Gastrocnemius medialis (tissue), 4 donors: ENCODE measurements at regions not wholly inside any gene's neighbourhood (a gene's known extent, or its start where the extent isn't known, plus 50 kb on each side); places are given as distances from the start of the nearest gene placed in this dataset.

ENCODE experiments used
- ATAC-seq, 2 donors: fragments of 150-250 bp; one replicate each; pipeline ENCODE4 v1.9.1; 2016
- DNase-seq, 2 donors: peaks; one replicate each; pipeline ENCODE4 v3.0.0-alpha.2; 2019
- H3K27ac ChIP-seq, 4 donors: fragments of 200-600 bp; sonication (generic); 1 replicate in 1 of 4; 2 replicates in 3 of 4; pipeline ENCODE4 v1.5.1; 2016 to 2018; ENCODE audit warnings: mild to moderate bottlenecking in 2 of 4, moderate library complexity in 1 of 4
- H3K27me3 ChIP-seq, 3 donors: fragments of 200-600 bp; sonication (generic) in 2 of 3; 1 replicate in 1 of 3; 2 replicates in 2 of 3; pipeline versions ENCODE4 v1.5.1 to v1.6.0; 2016 to 2019; ENCODE audit warnings: mild to moderate bottlenecking in 1 of 3, moderate library complexity in 1 of 3
- H3K36me3 ChIP-seq, 2 donors: fragments of 200-600 bp; sonication (generic) in 1 of 2; one replicate each; pipeline ENCODE4 v1.5.1; 2017 to 2018
- H3K4me1 ChIP-seq, 2 donors: fragments of 200-600 bp; sonication (generic) in 1 of 2; one replicate each; pipeline ENCODE4 v1.5.1; 2016 to 2017; ENCODE audit warnings: mild to moderate bottlenecking in 2 of 2
- H3K4me3 ChIP-seq, 4 donors: fragments of 200-600 bp; sonication (generic) in 3 of 4; 1 replicate in 1 of 4; 2 replicates in 3 of 4; pipeline ENCODE4 v1.5.1; 2016 to 2019; ENCODE audit warnings: mild to moderate bottlenecking in 2 of 4
- H3K9me3 ChIP-seq, 3 donors: fragments of 200-600 bp; sonication (generic) in 2 of 3; 1 replicate in 1 of 3; 2 replicates in 2 of 3; pipeline ENCODE4 v1.5.1; 2016 to 2019
- POLR2A ChIP-seq, 2 donors: fragments of 450-650 bp; IDR thresholded peaks; one replicate each; pipeline ENCODE4 v1.6.1; 2017; ENCODE audit warnings: antibody characterized with exemption in 2 of 2, mild to moderate bottlenecking in 2 of 2, moderate library complexity in 2 of 2
- in situ Hi-C, 4 donors: fragments of 200-750 bp; cut with MboI; loops; one replicate each; pipeline versions ENCODE4 v1.15.0 to v1.8.0; 2017; ENCODE audit warnings: low sequenced_read_pairs in 4 of 4
- intact Hi-C: fragments of 100-400 bp; cut with DNase I; formaldehyde crosslinking; loops from one replicate; pipeline ENCODE4 v1.15.1; 2023; ENCODE audit warnings: low total_unique reads
- TF ChIP-seq, protein P1 (sequence below), 5 experiments: fragments of 450-650 bp in 3 of 5; fragments of 200-600 bp in 2 of 5; sonication (generic) in 2 of 5; IDR thresholded peaks in 4 of 5; conservative IDR thresholded peaks in 1 of 5; 1 replicate in 4 of 5; 2 replicates in 1 of 5; pipeline ENCODE4 v1.5.1; 2016 to 2019; ENCODE audit warnings: antibody characterized with exemption in 5 of 5, mild to moderate bottlenecking in 3 of 5, moderate library complexity in 3 of 5

- intact Hi-C loops, result no loop called here
- no peaks in the 10 kb centered on the region for H3K9me3 ChIP-seq
Observed at GRCh38 chr13:83796364-83796763, 85.9 kb downstream of the SLITRK1 start.

GRCh38 chr13:83794583-83794982 is 87.7 kb downstream of the SLITRK1 start:
- H3K27me3 ChIP-seq, result no peaks in the 10 kb centered on the region
- H3K4me1 ChIP-seq, result no peaks in the 10 kb centered on the region
- no peak for ATAC-seq
- intact Hi-C loops (no loop called here), in situ Hi-C loops (no loop called here)
- no peak overlapping the region for H3K27ac ChIP-seq
- no peak for TF ChIP-seq POLR2A (IDR thresholded peaks at IDR 0.05)
- TF ChIP-seq, protein P1, sequence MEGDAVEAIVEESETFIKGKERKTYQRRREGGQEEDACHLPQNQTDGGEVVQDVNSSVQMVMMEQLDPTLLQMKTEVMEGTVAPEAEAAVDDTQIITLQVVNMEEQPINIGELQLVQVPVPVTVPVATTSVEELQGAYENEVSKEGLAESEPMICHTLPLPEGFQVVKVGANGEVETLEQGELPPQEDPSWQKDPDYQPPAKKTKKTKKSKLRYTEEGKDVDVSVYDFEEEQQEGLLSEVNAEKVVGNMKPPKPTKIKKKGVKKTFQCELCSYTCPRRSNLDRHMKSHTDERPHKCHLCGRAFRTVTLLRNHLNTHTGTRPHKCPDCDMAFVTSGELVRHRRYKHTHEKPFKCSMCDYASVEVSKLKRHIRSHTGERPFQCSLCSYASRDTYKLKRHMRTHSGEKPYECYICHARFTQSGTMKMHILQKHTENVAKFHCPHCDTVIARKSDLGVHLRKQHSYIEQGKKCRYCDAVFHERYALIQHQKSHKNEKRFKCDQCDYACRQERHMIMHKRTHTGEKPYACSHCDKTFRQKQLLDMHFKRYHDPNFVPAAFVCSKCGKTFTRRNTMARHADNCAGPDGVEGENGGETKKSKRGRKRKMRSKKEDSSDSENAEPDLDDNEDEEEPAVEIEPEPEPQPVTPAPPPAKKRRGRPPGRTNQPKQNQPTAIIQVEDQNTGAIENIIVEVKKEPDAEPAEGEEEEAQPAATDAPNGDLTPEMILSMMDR (IDR thresholded peaks at IDR 0.05 in 4 of 5, conservative IDR thresholded peaks at IDR 0.05 in 1 of 5), result no peak
- DNase-seq, result no peak
- no peak overlapping the region for H3K4me3 ChIP-seq
- no peaks in the 10 kb centered on the region for H3K36me3 ChIP-seq
- no peaks in the 10 kb centered on the region for H3K9me3 ChIP-seq

More at GRCh38 chr13:83796364-83796763, 85.9 kb downstream of the SLITRK1 start:
- in situ Hi-C loops, result no loop called here
- Histone ChIP-seq H3K27me3 (no peaks in the 10 kb centered on the region), H3K4me1 (no peaks in the 10 kb centered on the region), H3K4me3 (no peak overlapping the region), H3K36me3 (no peaks in the 10 kb centered on the region), H3K27ac (no peak overlapping the region)
- ATAC-seq, result no peak
- no peak for DNase-seq
- no peak for TF ChIP-seq POLR2A (IDR thresholded peaks at IDR 0.05)
- TF ChIP-seq, protein P1 (IDR thresholded peaks at IDR 0.05 in 4 of 5, conservative IDR thresholded peaks at IDR 0.05 in 1 of 5), result no peak

DNA sequence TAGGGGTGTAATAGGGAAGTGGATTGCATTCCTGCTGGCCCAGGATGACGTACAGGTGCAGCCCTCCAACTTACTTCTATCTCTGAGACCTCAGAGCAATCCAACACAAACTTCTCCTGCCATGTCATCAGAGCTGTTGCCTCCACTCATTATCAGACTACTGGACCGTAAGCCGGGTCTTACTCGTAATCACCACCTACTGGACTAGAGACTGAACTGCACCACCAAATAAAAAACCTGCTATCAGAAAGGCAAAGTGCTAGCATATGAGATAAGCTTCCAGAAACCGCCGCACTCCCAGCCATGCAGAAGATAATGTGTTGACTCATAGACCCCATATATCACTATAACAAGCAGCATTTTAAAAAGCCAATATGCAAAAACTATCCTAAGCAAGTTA is 102.0 kb downstream of the SLITRK1 start:
- Histone ChIP-seq H3K36me3 (no peaks in the 10 kb centered on the region), H3K9me3 (no peaks in the 10 kb centered on the region), H3K4me3 (no peak overlapping the region), H3K27ac (no peak overlapping the region), H3K4me1 (no peaks in the 10 kb centered on the region), H3K27me3 (no peaks in the 10 kb centered on the region)
- intact Hi-C loops, result no loop called here
- DNase-seq, result no peak
- in situ Hi-C loops, result no loop called here
- TF ChIP-seq POLR2A (IDR thresholded peaks at IDR 0.05), result no peak
- TF ChIP-seq, protein P1 (IDR thresholded peaks at IDR 0.05 in 4 of 5, conservative IDR thresholded peaks at IDR 0.05 in 1 of 5), result no peak
- no peak for ATAC-seq

GRCh38 chr13:83773961-83774360 is 108.3 kb downstream of the SLITRK1 start:
- H3K27ac ChIP-seq, result no peak overlapping the region
- TF ChIP-seq POLR2A (IDR thresholded peaks at IDR 0.05), result no peak
- TF ChIP-seq, protein P1 (IDR thresholded peaks at IDR 0.05 in 4 of 5, conservative IDR thresholded peaks at IDR 0.05 in 1 of 5), result no peak
- DNase-seq (no peak), ATAC-seq (no peak)
- H3K4me3 ChIP-seq, result no peak overlapping the region
- H3K36me3 ChIP-seq, result no peaks in the 10 kb centered on the region
- H3K27me3 ChIP-seq, result no peaks in the 10 kb centered on the region
- intact Hi-C loops, result no loop called here
- no peaks in the 10 kb centered on the region for H3K4me1 ChIP-seq
- H3K9me3 ChIP-seq, result no peaks in the 10 kb centered on the region
- in situ Hi-C loops, result no loop called here

DNA sequence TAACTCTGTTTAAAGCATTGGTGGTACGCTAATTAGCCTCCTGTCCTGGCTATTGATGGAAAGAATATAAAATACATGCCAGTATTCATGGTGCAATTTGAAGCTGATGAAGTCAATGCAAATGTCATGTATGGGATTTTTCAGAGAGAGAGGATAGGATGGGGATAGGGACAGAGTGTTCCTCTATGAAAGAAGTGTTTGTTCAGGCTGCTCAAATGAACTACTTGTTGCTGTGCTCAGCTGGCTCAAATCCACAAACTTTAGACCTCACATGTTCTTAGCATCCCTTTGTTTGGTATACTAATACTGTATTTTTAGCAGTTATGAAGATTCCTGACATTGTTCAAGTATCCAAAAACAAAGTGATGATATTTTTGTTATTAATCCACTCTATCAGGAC is 116.5 kb downstream of the SLITRK1 start:
- Histone ChIP-seq H3K27ac (no peak overlapping the region), H3K4me3 (no peak overlapping the region), H3K4me1 (no peaks in the 10 kb centered on the region), H3K27me3 (no peaks in the 10 kb centered on the region), H3K36me3 (no peaks in the 10 kb centered on the region), H3K9me3 (no peaks in the 10 kb centered on the region)
- in situ Hi-C loops, result no loop called here
- no peak for TF ChIP-seq POLR2A (IDR thresholded peaks at IDR 0.05)
- TF ChIP-seq, protein P1 (IDR thresholded peaks at IDR 0.05 in 4 of 5, conservative IDR thresholded peaks at IDR 0.05 in 1 of 5), result no peak
- DNase-seq, result no peak
- intact Hi-C loops, result no loop called here
- no peak for ATAC-seq
